HG02798 (cell line): ENCODE measurements at regions not wholly inside any gene's neighbourhood (a gene's known extent, or its start where the extent isn't known, plus 50 kb on each side); places are given as distances from the start of the nearest gene placed in this dataset.

Source experiments
- ATAC-seq: cut with Tn5 transposase; IDR thresholded peaks from one replicate; pipeline ENCODE4 v1.9.1; 2021; ENCODE audit warnings: mild to moderate bottlenecking; ENCODE audit not compliant: unreplicated experiment, poor library complexity

GRCh38 chr15:77541421-77542181 lies 91.1 kb downstream of the LINGO1 start:
- ATAC-seq: no peak

DNA sequence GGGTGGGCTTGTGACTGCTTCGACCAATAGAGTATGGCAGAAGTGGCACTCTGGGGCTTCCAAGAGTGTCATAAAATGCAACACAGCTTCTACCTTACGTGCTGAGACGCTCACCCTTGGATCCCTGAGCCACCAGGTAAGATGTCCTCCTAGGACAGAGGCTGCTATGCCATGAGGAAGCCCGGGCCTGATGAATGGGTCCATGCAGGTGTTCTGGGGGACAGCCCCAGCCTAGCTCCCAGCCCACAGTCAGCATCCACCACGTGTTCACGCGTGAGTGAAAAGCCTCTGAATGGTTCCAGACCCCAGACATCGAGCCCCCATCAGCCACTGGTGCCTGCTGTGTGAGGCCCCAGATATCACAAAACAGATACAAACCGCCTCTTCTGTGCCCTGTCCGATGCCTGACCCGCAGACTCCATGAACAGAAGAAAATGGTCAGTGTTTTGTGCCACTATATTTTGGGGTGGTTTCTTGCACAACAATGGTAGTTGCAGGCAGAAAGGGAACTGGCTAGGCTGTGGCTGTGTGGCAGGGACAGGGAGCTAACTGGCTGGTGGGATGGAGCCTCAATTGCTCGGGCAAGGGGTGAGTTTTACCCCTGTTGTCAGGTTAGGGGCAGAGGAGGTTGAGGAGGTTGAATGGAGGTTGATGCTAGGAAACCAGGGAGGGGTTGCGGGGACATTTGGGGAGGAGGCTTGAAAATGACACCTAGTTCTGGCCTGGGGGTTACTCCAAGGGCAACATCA lies 92.2 kb downstream of the LINGO1 start:
- ATAC-seq: no peak

DNA sequence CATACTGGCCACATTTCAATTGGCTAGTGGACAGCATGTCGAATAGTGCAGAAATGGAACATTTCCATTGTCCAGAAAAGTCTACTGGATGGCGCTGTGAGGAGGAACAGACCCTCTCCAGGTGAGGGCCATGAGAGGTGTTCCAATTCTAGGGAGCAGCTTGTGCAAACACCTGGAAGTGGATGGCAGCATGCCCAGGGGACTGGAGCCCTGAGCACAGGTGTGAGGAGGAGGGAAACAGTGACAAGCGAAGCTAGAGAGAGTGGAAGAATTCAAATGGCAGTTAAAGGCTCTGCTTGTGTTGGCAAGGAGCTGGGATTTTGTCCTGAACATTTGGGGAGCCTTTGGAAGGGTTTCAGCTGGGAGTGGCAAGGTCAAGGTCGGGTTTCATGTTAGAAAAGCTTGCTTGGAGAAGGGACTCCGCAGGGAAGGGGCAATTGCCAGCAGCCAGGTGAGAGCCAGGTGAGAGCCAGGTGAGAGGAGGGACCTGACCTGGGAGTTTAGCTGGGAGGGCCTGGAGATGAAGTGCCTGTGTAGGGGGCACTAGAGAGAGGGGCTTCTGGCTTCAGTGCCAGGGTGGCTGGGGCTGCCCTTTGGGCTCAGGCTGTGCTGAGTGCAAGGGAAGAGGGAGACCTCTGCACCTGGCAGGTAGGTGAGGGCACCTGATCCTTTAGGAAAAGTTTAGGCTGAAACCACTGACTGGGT lies 93.8 kb downstream of the LINGO1 start:
- no peak for ATAC-seq

DNA sequence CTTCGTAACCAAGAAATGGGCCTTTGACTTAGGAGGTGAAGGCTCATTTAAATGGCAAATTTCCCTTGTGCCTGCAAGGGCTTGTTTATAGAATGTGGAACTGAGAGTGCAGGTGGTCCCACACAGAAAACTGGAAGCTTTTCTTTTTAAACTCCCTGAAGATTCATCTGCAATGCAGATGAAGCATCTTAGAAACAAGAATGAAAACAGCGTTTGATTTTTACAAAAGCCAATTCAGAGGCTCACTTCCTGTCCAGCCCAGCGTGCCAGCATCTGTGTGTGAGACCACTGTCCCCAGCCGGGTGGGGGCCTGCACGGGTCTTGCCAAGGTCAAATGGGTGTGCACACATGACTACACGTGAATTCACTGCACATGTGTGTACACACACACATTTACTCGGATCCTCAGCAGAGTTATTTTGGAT lies 94.7 kb downstream of the LINGO1 start:
- ATAC-seq: peak; percentile 81

DNA sequence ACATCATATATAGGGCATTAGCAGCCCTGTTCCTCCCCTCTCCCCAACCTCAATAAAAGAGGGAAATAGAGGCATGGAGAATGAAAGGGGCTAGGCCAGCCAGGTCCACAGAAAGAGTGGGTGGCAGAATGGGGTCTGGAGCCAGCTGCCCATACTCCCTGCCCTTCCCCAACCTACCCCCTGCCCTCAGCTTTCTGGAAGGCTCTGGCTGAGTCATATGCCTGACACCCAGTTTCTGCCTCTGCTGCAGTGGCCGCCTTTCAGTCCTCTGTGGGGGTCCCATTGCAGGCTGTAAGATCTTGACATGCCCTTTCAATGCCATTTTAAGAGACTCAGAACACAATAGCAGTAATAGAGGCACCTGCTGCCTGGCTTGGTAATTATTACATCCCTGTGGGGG lies 95.7 kb downstream of the LINGO1 start:
- ATAC-seq: no peak

DNA sequence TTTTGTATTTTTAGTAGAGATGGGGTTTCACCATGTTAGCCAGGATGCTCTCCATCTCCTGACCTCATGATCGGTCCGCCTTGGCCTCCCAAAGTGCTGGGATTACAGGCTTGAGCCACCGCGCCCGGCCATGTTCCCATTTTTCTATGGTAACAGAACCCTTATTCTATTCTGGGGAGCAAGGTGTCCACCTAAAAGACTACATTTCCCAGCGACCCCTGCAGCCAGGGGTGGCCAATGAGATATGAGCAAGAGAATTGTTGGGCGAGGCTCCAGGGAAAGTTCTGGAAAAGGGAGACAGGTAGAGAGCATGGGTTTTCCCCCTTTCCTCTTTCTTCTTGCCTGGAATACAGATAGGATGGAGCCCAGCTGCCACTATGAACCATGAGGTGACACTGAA lies 96.9 kb downstream of the LINGO1 start:
- ATAC-seq: no peak
